Prostate gland (tissue), 2 donors: ENCODE measurements at regions not wholly inside any gene's neighbourhood (a gene's known extent, or its start where the extent isn't known, plus 50 kb on each side); places are given as distances from the start of the nearest gene placed in this dataset.

ENCODE experiments used
- DNase-seq: peaks from one replicate; pipeline ENCODE4 v3.0.0-alpha.2; 2019; ENCODE audit warnings: low spot score
- H3K27ac ChIP-seq, 2 donors: fragments of 200-600 bp; sonication (generic); 2 replicates each; pipeline ENCODE4 v1.5.1; 2017 to 2019
- H3K27me3 ChIP-seq: fragments of 200-600 bp; sonication (generic); replicated peaks from 2 replicates; pipeline ENCODE4 v1.5.1; 2019; ENCODE audit not compliant: insufficient read depth
- H3K36me3 ChIP-seq, 2 donors: fragments of 200-600 bp; sonication (generic); 1 replicate in 1 of 2; 2 replicates in 1 of 2; pipeline versions ENCODE4 v1.5.1 to v1.8.1; 2017 to 2019
- H3K4me1 ChIP-seq: fragments of 200-600 bp; sonication (generic); replicated peaks from 2 replicates; pipeline ENCODE4 v1.5.1; 2019
- H3K4me3 ChIP-seq, 2 donors: fragments of 200-600 bp; sonication (generic); 2 replicates each; pipeline ENCODE4 v1.5.1; 2017 to 2019
- H3K9me3 ChIP-seq: fragments of 200-600 bp; sonication (generic); 2 replicates; pipeline ENCODE4 v1.5.1; 2017
- CTCF ChIP-seq, 4 experiments: fragments of 200-600 bp in 2 of 4; fragments of 450-650 bp in 2 of 4; sonication (generic) in 2 of 4; IDR thresholded peaks; 1 replicate in 3 of 4; 2 replicates in 1 of 4; pipeline ENCODE4 v1.5.1; 2016 to 2019; ENCODE audit warnings: antibody characterized with exemption in 4 of 4, mild to moderate bottlenecking in 2 of 4, moderate library complexity in 2 of 4
- POLR2A ChIP-seq: fragments of 450-650 bp; IDR thresholded peaks from one replicate; pipeline ENCODE4 v1.6.1; 2016; ENCODE audit warnings: antibody characterized with exemption, mild to moderate bottlenecking
- POLR2AphosphoS5 ChIP-seq: sonication (generic); formaldehyde crosslinking; IDR thresholded peaks from one replicate; pipeline ENCODE4 v1.6.1; 2017; ENCODE audit warnings: antibody characterized with exemption
- WGBS: methylation state at CpG from one replicate; pipeline ENCODE4 v1.1.5; 2018; 5-methylcytosine and 5-hydroxymethylcytosine counted together
- intact Hi-C: fragments of 100-400 bp; cut with DNase I; formaldehyde crosslinking; loops from one replicate; pipeline ENCODE4 v1.14.2; 2022

DNA sequence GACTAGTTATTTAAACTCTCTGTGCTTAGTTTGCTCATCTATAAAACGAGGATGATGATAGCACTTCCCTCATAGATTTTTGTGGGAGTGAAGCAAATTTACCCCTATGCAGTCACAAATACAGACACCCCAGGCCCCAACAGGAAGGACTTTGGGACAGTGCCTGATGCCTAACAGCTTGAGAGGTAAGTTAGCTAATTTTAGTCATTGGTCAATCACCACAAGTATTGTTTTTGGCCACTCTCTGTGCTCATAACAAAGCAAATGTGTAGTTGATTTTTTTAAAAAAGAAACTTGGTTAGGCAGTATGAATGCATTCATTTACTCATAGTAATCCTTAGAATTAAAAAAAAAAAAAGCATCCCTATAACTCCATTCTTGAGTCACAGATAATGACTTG, 1590.7 kb upstream of the TENM3 start:
- TF ChIP-seq CTCF (IDR thresholded peaks at IDR 0.05): no peak
- no peaks in the 10 kb centered on the region for H3K4me1 ChIP-seq
- intact Hi-C loops: no loop called here
- 88% methylated on average over 1 of the region's 1 CpG for WGBS
- H3K36me3 ChIP-seq: no peaks in the 10 kb centered on the region
- H3K4me3 ChIP-seq: no peak overlapping the region
- no peak for DNase-seq
- H3K27me3 ChIP-seq: no peaks in the 10 kb centered on the region
- H3K9me3 ChIP-seq: no peaks in the 10 kb centered on the region
- H3K27ac ChIP-seq: no peak overlapping the region

DNA sequence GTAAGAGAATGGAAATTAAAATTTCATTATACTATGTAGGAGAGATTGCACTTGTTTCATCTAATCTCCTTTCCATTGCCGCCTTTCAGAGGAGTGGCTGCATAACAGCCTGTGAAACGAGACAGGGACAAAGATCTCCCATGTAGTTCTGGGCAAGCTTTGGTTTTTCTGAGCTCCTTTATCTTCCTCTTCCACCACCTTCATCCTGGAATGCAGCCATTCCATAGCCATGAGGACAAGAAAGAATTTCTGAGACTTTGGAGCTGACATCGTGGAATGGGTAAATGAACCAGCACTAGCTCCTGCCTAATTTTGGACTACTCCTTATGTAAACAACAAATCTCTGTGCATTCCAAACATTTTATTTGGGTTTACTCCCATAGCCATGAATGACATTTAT, 1587.3 kb upstream of the TENM3 start:
- intact Hi-C loops: no loop called here
- TF ChIP-seq POLR2A (no peak), POLR2AphosphoS5 (no peak), CTCF (IDR thresholded peaks at IDR 0.05) (no peak)
- H3K9me3 ChIP-seq: no peaks in the 10 kb centered on the region
- no peak overlapping the region for H3K4me3 ChIP-seq
- H3K27ac ChIP-seq: no peak overlapping the region
- no peaks in the 10 kb centered on the region for H3K36me3 ChIP-seq
- no peaks in the 10 kb centered on the region for H3K27me3 ChIP-seq
- H3K4me1 ChIP-seq: no peaks in the 10 kb centered on the region
- WGBS: 37% methylated on average over 3 of the region's 3 CpGs
- DNase-seq: no peak

GRCh38 chr4:180657881-180658280, 1585.3 kb upstream of the TENM3 start:
- intact Hi-C loops: no loop called here
- H3K4me3 ChIP-seq: no peak overlapping the region
- no peaks in the 10 kb centered on the region for H3K9me3 ChIP-seq
- H3K27ac ChIP-seq: no peak overlapping the region
- no peaks in the 10 kb centered on the region for H3K27me3 ChIP-seq
- 89% methylated on average over 7 of the region's 7 CpGs for WGBS
- H3K36me3 ChIP-seq: no peaks in the 10 kb centered on the region
- H3K4me1 ChIP-seq: no peaks in the 10 kb centered on the region
- DNase-seq: no peak
- TF ChIP-seq POLR2A (no peak), POLR2AphosphoS5 (no peak), CTCF (IDR thresholded peaks at IDR 0.05) (no peak)

- H3K36me3 ChIP-seq: no peaks in the 10 kb centered on the region
- H3K9me3 ChIP-seq: no peaks in the 10 kb centered on the region
- H3K4me3 ChIP-seq: no peak overlapping the region
- no peaks in the 10 kb centered on the region for H3K27me3 ChIP-seq
- H3K4me1 ChIP-seq: no peaks in the 10 kb centered on the region
- intact Hi-C loops: loop anchor here (10.0 kb wide), 1 partner anchor 860 kb away; no protein-coding TSS in a partner anchor
- no peak overlapping the region for H3K27ac ChIP-seq
- 6% methylated on average over 5 of the region's 5 CpGs for WGBS
- DNase-seq: peak; percentile 68
- TF ChIP-seq POLR2AphosphoS5: no peak
- no peak for TF ChIP-seq POLR2A
- TF ChIP-seq CTCF (IDR thresholded peaks at IDR 0.05): peak; percentile 27 to 69 (median 58)
Measured at GRCh38 chr4:180664766-180665368, 1578.3 kb upstream of the TENM3 start.

GRCh38 chr4:180665481-180665880, 1577.7 kb upstream of the TENM3 start:
- Histone ChIP-seq H3K27me3 (no peaks in the 10 kb centered on the region), H3K4me3 (no peak overlapping the region), H3K27ac (no peak overlapping the region), H3K9me3 (no peaks in the 10 kb centered on the region), H3K4me1 (no peaks in the 10 kb centered on the region), H3K36me3 (no peaks in the 10 kb centered on the region)
- no peak for DNase-seq
- intact Hi-C loops: loop anchor here (10.0 kb wide), 1 partner anchor 859 kb away; no protein-coding TSS in a partner anchor
- TF ChIP-seq POLR2A: no peak
- no peak for TF ChIP-seq CTCF (IDR thresholded peaks at IDR 0.05)
- TF ChIP-seq POLR2AphosphoS5: no peak
- WGBS: 9% methylated on average over 2 of the region's 2 CpGs
